GM21390 (cell line): ENCODE measurements at regions not wholly inside any gene's neighbourhood (a gene's known extent, or its start where the extent isn't known, plus 50 kb on each side); places are given as distances from the start of the nearest gene placed in this dataset.
A peak's percentile ranks its signal among the peaks of the same experiment; 100 is the strongest.

Experiments used
- ATAC-seq: cut with Tn5 transposase; IDR thresholded peaks from one replicate; pipeline ENCODE4 v1.9.1; 2021; ENCODE audit not compliant: unreplicated experiment

DNA sequence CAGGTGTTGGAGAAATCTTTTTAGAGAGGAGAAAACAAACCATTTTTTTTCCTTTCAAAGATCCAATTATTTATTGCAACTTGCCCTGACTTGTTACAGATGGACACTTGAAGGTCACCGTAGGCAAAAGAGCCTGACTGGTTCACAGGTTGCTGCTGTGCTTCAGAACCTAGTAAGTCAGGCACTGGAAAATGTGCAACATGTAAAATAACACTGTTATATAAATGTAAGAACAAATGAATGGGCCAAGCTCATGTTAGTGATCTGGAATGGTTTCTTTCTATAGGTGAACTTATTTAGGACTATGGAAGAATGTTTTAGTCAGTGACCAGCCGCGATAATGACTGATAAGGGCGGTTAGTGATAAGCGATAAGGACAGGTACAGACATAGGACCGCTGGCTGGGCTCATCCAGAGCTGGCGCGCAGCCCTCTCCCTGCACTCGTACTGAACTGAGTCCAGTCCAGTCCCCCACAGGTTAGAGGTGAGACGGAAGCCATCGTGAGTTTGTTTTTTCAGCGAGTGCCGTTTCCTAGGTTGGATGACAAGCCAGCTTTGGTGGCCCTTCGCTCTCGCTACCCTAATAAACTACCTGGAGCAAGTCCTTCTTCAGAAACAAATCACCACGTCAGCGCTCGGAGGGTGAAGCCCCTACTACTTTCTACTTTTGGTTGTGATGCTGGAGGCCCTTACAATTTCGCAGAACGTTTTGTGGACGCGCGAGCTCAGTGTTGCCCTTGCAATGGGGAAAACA is 94.4 kb upstream of the PRDM1 start:
- peak; percentile 33 for ATAC-seq

- no peak for ATAC-seq
These were observed 96.0 kb upstream of the PRDM1 start for GRCh38 chr6:105990151-105990550.

- ATAC-seq, result no peak
These were observed 97.1 kb upstream of the PRDM1 start for GRCh38 chr6:105988812-105989577.

GRCh38 chr6:105988321-105988720 is 97.8 kb upstream of the PRDM1 start:
- no peak for ATAC-seq

DNA sequence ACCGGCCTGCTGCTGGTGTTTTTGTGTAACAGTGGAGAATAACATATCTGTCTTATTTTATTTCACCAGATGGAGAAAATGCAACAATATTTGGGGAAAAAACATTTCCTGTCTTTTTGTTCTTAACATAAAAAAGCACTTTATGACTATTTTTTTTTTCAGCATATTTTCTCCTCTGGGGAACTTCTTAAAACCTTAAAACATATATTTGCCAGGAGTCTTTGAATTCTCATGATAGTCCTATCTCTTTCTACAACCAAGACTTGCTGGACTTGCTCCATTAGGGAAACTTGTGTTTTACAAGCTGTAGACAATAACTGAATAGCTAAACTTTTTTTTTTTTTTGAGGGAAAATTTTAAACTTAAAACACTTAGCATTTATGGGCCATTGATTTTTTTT is 98.6 kb upstream of the PRDM1 start:
- no peak for ATAC-seq

DNA sequence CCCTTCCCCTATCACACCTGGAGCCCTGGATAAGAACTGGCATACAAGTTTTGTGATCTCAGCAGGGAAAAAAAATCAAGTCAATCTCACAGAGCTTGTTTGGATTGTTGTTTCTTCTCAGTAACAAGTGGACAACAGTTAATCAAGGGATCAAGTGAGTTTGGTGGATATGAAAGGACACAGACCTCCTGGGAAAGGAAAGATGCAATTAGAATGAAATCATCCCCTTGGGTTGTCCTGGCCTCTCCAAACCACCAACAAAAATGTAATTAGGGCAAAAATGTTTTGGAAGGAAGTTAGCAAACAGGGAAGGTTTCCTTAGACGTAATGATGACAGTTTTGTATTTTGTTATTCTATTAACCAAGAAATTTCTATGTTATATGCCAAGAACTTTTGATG is 99.1 kb upstream of the PRDM1 start:
- no peak for ATAC-seq

- no peak for ATAC-seq
These were observed 100.1 kb upstream of the PRDM1 start for GRCh38 chr6:105985816-105986632.

DNA sequence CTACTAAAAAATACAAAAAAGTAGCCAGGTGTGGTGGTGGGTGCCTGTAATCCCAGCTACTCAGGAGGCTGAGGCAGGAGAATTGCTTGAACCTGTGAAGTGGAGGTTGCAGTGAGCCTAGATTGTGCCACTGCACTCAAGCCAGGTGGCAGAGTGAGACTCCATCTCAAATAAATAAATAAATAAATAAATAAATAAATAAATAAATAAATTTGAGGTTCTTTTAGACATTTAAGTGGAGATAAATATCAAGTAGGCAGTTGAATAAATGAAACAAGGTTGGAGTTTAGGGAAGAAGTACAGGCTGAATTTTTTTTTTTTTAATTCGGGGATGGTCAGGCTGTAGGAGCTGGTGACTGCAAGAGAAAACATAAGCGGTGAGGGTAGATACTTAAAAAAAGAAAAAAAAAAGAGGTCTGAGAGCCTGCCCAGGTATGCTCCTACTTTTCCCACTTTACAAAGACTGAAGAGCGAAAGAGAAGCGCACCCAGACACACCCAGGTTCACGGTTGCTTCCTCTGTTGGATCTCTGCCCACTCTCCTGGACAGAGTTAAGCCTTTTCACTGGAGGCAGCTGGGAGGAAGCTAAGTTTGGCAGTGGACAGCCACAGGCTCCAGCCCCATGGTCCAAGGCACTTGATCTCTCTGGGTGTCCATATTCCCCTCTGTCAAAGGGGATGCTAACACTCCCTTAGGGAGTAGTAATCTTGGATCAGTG is 100.9 kb upstream of the PRDM1 start:
- ATAC-seq, result no peak

DNA sequence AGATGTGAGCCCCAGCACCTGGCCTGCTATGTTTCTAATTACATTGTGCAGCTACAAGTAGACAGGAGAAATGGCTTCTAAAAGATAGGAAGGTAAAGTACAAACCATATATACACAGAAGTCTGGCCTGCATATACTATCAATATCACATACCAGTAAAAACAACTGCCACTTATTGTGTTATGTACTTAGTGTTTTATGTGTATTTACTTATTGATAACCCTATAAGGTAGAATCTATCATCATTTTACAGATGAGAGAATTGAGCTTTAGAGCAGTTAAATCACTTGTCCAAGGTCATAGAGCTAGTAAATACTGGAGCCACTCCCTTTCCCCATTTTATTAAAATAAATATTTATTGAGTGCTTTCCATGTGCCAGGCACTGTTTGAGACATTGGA is 102.4 kb upstream of the PRDM1 start:
- ATAC-seq, result no peak

- no peak for ATAC-seq
These were observed 103.2 kb upstream of the PRDM1 start for GRCh38 chr6:105982761-105983540.

DNA sequence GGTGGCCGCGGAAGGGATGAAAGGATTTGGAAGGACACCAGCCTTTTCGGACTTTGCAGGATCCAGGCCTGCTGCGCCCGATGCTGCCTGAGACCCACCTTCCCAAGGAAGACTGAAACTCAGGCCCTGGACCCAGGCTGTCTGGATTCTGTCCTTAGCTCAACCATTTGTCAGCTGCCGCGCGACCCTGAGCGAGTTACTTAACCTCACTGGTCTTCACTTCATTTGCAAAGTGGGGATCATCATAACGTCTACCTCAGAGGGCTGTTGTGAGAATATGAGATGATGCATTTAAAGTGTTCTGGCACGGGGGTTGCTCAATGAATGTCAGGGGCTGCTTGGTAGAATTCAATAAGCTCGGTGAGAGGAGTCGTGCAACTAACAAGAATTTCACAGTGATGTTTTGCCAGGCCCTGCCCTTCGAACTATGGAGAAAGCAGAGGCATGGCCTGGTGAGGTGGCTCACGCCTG is 104.2 kb upstream of the PRDM1 start:
- ATAC-seq, result no peak

GRCh38 chr6:105981002-105981887 is 104.9 kb upstream of the PRDM1 start:
- no peak for ATAC-seq

DNA sequence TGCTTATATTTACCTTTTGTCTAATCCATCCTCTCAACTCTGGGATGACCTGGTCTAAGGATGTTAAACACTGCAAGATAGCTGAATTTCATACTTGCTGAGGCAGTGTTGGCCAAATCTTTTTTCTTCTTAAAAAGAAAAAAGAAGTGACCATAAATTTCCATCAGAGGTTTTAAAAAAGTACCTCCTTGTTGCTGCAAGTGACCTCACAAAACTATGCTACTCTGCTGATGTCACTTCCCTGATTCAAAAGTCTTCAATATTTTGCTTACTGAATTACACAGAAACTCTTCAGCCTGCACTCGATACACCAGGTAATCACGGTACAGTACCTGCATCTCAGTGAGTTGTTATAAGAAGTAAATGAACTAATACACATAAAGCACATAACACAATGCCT is 107.2 kb upstream of the PRDM1 start:
- no peak for ATAC-seq

DNA sequence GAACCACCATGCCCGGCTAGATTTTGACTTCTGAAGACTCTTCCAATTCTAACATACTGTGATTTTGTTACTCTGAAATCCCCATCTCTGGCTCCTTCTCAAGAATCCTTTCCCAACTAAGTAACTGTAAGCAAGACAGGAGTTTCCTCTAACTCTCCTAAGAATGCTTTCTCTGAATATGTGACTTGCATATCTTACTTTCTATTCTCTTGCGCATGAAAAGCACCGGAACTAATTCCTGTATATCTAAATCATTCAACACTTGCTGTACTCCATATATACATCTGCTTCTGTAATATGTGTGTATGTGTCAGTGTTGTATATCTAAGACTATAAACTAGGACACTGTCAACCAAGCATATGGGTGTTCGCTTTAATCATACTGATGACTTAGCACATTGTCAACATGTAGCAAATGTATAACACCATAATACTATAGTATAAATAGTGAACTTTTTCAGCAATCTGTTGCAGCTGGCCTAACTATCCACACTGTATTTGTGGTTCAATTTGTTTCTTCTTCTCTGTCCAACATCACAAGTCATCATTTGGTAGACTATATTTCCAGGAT is 108.1 kb upstream of the PRDM1 start:
- no peak for ATAC-seq

- no peak for ATAC-seq
These were observed 111.2 kb upstream of the PRDM1 start for GRCh38 chr6:105974986-105975385.

- no peak for ATAC-seq
These were observed 113.7 kb upstream of the PRDM1 start for GRCh38 chr6:105972440-105972839.

GRCh38 chr6:105968603-105969333 is 117.4 kb upstream of the PRDM1 start:
- no peak for ATAC-seq

GRCh38 chr6:105967917-105968602 is 118.1 kb upstream of the PRDM1 start:
- ATAC-seq, result no peak
